IMR-90 (cell line): ENCODE measurements at regions not wholly inside any gene's neighbourhood (a gene's known extent, or its start where the extent isn't known, plus 50 kb on each side); places are given as distances from the start of the nearest gene placed in this dataset.

ENCODE experiments used
- ATAC-seq: fragments of 200-7000 bp; cut with Tn5 transposase; 2 replicates; pipeline ENCODE4 v1.9.1; 2020; ENCODE audit warnings: low read depth, mild to moderate bottlenecking, moderate library complexity
- BruUV-seq: library from RNA; stranded (reverse); fragments of 400-500 nt; replicated peaks from 2 replicates; lab custom pipeline; 2021; lab: Mats Ljungman, UMichigan
- CTCF ChIA-PET: fragments of 300-600 bp; formaldehyde crosslinking; extraction: SDS; loops from one replicate; lab custom pipeline; 2021; ENCODE audit warnings: antibody characterized with exemption; lab: Yijun Ruan, JAX
- POLR2A ChIA-PET: fragments of 300-600 bp; sonication (Branson Sonifier 250); formaldehyde crosslinking; loops from one replicate; lab custom pipeline; 2022; ENCODE audit warnings: antibody characterized with exemption; ENCODE audit not compliant: unreplicated experiment; lab: Charles Lee
- DNase-seq: peaks from one replicate; pipeline ENCODE4 v3.0.0; 2013
- H2AFZ ChIP-seq: replicated peaks from 2 replicates; pipeline ENCODE3; 2013; ENCODE audit warnings: low read length, mild to moderate bottlenecking; ENCODE audit not compliant: poor library complexity
- H2AK5ac ChIP-seq: 2 replicates; pipeline ENCODE4 v1.6.1; 2013; ENCODE audit warnings: low read depth, low read length, inconsistent platforms
- H2AK9ac ChIP-seq: replicated peaks from 2 replicates; pipeline ENCODE3; 2013; ENCODE audit warnings: mild to moderate bottlenecking, low read depth, low read length, moderate library complexity; ENCODE audit not compliant: poor library complexity
- H2BK120ac ChIP-seq: 2 replicates; pipeline ENCODE4 v1.6.1; 2013; ENCODE audit warnings: low read depth, low read length, inconsistent platforms
- H2BK15ac ChIP-seq: 3 replicates; pipeline ENCODE4 v1.6.1; 2013; ENCODE audit warnings: low read depth, low read length, inconsistent platforms
- H2BK20ac ChIP-seq: 2 replicates; pipeline ENCODE4 v1.6.1; 2013; ENCODE audit warnings: low read depth, mild to moderate bottlenecking, inconsistent platforms, low read length, moderate library complexity
- H2BK5ac ChIP-seq: 2 replicates; pipeline ENCODE4 v1.6.1; 2013; ENCODE audit warnings: mild to moderate bottlenecking, low read depth, low read length, inconsistent platforms; ENCODE audit not compliant: poor library complexity, severe bottlenecking
- H3K14ac ChIP-seq: replicated peaks from 2 replicates; pipeline ENCODE4 v1.6.1; 2013; ENCODE audit warnings: low read depth, low read length, inconsistent platforms
- H3K18ac ChIP-seq: 2 replicates; pipeline ENCODE4 v1.6.1; 2013; ENCODE audit warnings: low read depth, low read length, control low read depth
- H3K23ac ChIP-seq: 2 replicates; pipeline ENCODE4 v1.6.1; 2013; ENCODE audit warnings: low read depth, low read length, inconsistent platforms
- H3K27ac ChIP-seq: 2 replicates; pipeline ENCODE4 v1.5.1; 2013; ENCODE audit warnings: mild to moderate bottlenecking, control low read depth, low read length; ENCODE audit not compliant: insufficient read depth
- H3K27me3 ChIP-seq: 2 replicates; pipeline ENCODE4 v1.6.1; 2013; ENCODE audit warnings: low read length; ENCODE audit not compliant: control insufficient read depth, insufficient read depth
- H3K36me3 ChIP-seq: 2 replicates; pipeline ENCODE4 v1.6.1; 2013; ENCODE audit warnings: low read length, mixed read lengths; ENCODE audit not compliant: control insufficient read depth, insufficient read depth
- H3K4ac ChIP-seq: 2 replicates; pipeline ENCODE4 v1.6.1; 2013; ENCODE audit warnings: low read depth, low read length, inconsistent platforms
- H3K4me1 ChIP-seq: 2 replicates; pipeline ENCODE4 v1.6.1; 2013; ENCODE audit warnings: low read length, mixed read lengths; ENCODE audit not compliant: control insufficient read depth, insufficient read depth
- H3K4me2 ChIP-seq: 2 replicates; pipeline ENCODE4 v1.6.1; 2013; ENCODE audit warnings: low read depth, mild to moderate bottlenecking, control low read depth, low read length, moderate library complexity
- H3K4me3 ChIP-seq: 2 replicates; pipeline ENCODE4 v1.5.1; 2013; ENCODE audit warnings: low read depth, mild to moderate bottlenecking, control low read depth, low read length, moderate library complexity; ENCODE audit not compliant: insufficient read depth
- H3K56ac ChIP-seq: 2 replicates; pipeline ENCODE4 v1.6.1; 2013; ENCODE audit warnings: low read length, inconsistent platforms; ENCODE audit not compliant: insufficient read depth; ENCODE audit errors: extremely low read depth
- H3K79me1 ChIP-seq, 2 experiments: 2 replicates each; pipeline ENCODE4 v1.6.1; 2013; ENCODE audit warnings: low read length in 2 of 2, inconsistent platforms in 1 of 2, low read depth in 1 of 2
- H3K9ac ChIP-seq: 2 replicates; pipeline ENCODE4 v1.6.1; 2013; ENCODE audit warnings: low read depth, low read length, control low read depth
- H3K9me1 ChIP-seq: 2 replicates; pipeline ENCODE4 v1.6.1; 2013; ENCODE audit warnings: low read length, inconsistent platforms; ENCODE audit not compliant: insufficient read depth
- H3K9me3 ChIP-seq: 2 replicates; pipeline ENCODE4 v1.6.1; 2013; ENCODE audit warnings: low read length; ENCODE audit not compliant: control insufficient read depth, insufficient read depth
- H4K20me1 ChIP-seq: 2 replicates; pipeline ENCODE4 v1.6.1; 2013; ENCODE audit warnings: low read length, inconsistent platforms; ENCODE audit not compliant: insufficient read depth
- H4K5ac ChIP-seq: 2 replicates; pipeline ENCODE4 v1.6.1; 2013; ENCODE audit warnings: mild to moderate bottlenecking, low read depth, low read length, control low read depth
- H4K8ac ChIP-seq, 2 experiments: 2 replicates each; pipeline ENCODE4 v1.6.1; 2013; ENCODE audit warnings: low read depth in 2 of 2, low read length in 2 of 2, control low read depth in 1 of 2, inconsistent platforms in 1 of 2
- H4K91ac ChIP-seq: 2 replicates; pipeline ENCODE4 v1.6.1; 2013; ENCODE audit warnings: low read depth, low read length, inconsistent platforms; ENCODE audit not compliant: insufficient read depth
- CEBPB ChIP-seq: IDR thresholded peaks from 2 replicates; pipeline ENCODE4 v1.6.1; 2012; ENCODE audit warnings: low read depth, low read length, improper control_type of control experiment
- CHD1 ChIP-seq: IDR thresholded peaks from 2 replicates; pipeline ENCODE4 v1.6.1; 2012; ENCODE audit warnings: low read depth, low read length, improper control_type of control experiment
- CTCF ChIP-seq: conservative IDR thresholded peaks from 2 replicates; pipeline ENCODE4 v1.5.1; 2012; ENCODE audit warnings: mild to moderate bottlenecking, low read depth, low read length, improper control_type of control experiment
- ELK1 ChIP-seq: fragments of 150-350 bp; IDR thresholded peaks from 2 replicates; pipeline ENCODE4 v1.6.1; 2016; ENCODE audit warnings: low read depth, mild to moderate bottlenecking, low read length, moderate library complexity, borderline replicate concordance
- MAFK ChIP-seq: IDR thresholded peaks from 2 replicates; pipeline ENCODE4 v1.6.1; 2012; ENCODE audit warnings: low read depth, low read length, improper control_type of control experiment
- MAZ ChIP-seq: IDR thresholded peaks from 2 replicates; pipeline ENCODE4 v1.6.1; 2012; ENCODE audit warnings: low read depth, mild to moderate bottlenecking, low read length, improper control_type of control experiment, moderate library complexity, borderline replicate concordance
- MXI1 ChIP-seq: IDR thresholded peaks from 2 replicates; pipeline ENCODE4 v1.6.1; 2012; ENCODE audit warnings: low read depth, mild to moderate bottlenecking, low read length, moderate library complexity, borderline replicate concordance
- NFE2L2 ChIP-seq: fragments of 150-350 bp; IDR thresholded peaks from 2 replicates; pipeline ENCODE4 v1.6.1; 2016; ENCODE audit warnings: low read depth, mild to moderate bottlenecking, low read length
- RCOR1 ChIP-seq: IDR thresholded peaks from 2 replicates; pipeline ENCODE4 v1.6.1; 2012; ENCODE audit warnings: mild to moderate bottlenecking, low read length, improper control_type of control experiment; ENCODE audit not compliant: insufficient replicate concordance
- RFX5 ChIP-seq: IDR thresholded peaks from 2 replicates; pipeline ENCODE4 v1.8.0; 2012; ENCODE audit warnings: low read depth, mild to moderate bottlenecking, low read length, moderate library complexity
- SMC3 ChIP-seq: fragments of 150-350 bp; IDR thresholded peaks from 2 replicates; pipeline ENCODE4 v1.6.1; 2016; ENCODE audit warnings: low read depth, mild to moderate bottlenecking, antibody characterized with exemption, low read length, moderate library complexity
- WGBS, 2 experiments: methylation state at CpG; one replicate each; pipeline versions ENCODE4 v1.1.5 to v1.1.7; 2013; ENCODE audit warnings: missing lambda C conversion rate in 2 of 2; ENCODE audit not compliant: insufficient read length in 1 of 2; ENCODE audit errors: extremely low coverage in 2 of 2; 5-methylcytosine and 5-hydroxymethylcytosine counted together
- dilution Hi-C: fragments of 300-500 bp; cut with HindIII; formaldehyde crosslinking; loops from one replicate; pipeline ENCODE4 v1.14.3; 2018; ENCODE audit warnings: low sequenced_read_pairs; ENCODE audit not compliant: unreplicated experiment
- in situ Hi-C: fragments of 300-500 bp; cut with MboI; formaldehyde crosslinking; loops from 3 replicates; pipeline ENCODE4 v1.14.3; 2019; ENCODE audit warnings: low sequenced_read_pairs, inconsistent platforms, mixed read lengths
- intact Hi-C: fragments of 100-400 bp; cut with micrococcal nuclease; formaldehyde crosslinking; loops from 2 replicates; pipeline ENCODE4 v1.10.0; 2022

GRCh38 chrX:13902406-13902805 is 85.5 kb upstream of the GPM6B start:
- no peak overlapping the region for H4K5ac ChIP-seq
- no peaks in the 10 kb centered on the region for H3K9me3 ChIP-seq
- H3K4me1 ChIP-seq, result peaks cover 2% of the 10 kb centered on the region; the same call in 1 of the 2 replicates
- no peak overlapping the region for H2AFZ ChIP-seq
- no peak overlapping the region for H3K14ac ChIP-seq
- no peak overlapping the region for H3K27ac ChIP-seq
- H4K20me1 ChIP-seq, result no peaks in the 10 kb centered on the region
- ATAC-seq (no peak), DNase-seq (no peak)
- no peak overlapping the region for H3K4ac ChIP-seq
- POLR2A ChIA-PET, result no interaction called here
- H2BK5ac ChIP-seq, result no peak overlapping the region
- intact Hi-C loops (no loop called here), in situ Hi-C loops (no loop called here), dilution Hi-C loops (no loop called here)
- H3K4me2 ChIP-seq, result no peak overlapping the region
- no peak overlapping the region for H2BK20ac ChIP-seq
- CTCF ChIA-PET, result no interaction called here
- no peak overlapping the region for H3K4me3 ChIP-seq
- H2AK5ac ChIP-seq, result no peak overlapping the region
- TF ChIP-seq MXI1 (no peak), NFE2L2 (no peak), SMC3 (no peak), CTCF (no peak), RCOR1 (no peak), CEBPB (no peak), CHD1 (no peak), MAFK (no peak), ELK1 (no peak), MAZ (no peak), RFX5 (no peak)
- no peak overlapping the region for H3K23ac ChIP-seq
- whole genome bisulfite sequencing, 2 experiments, result 63% methylated on average over 2 of the region's 3 CpGs; no CpG with 5 or more reads in 1 of the 2 experiments
- no peaks in the 10 kb centered on the region for H3K36me3 ChIP-seq
- H3K9ac ChIP-seq, result no peak overlapping the region
- no peaks in the 10 kb centered on the region for H3K79me1 ChIP-seq
- no TSS peak for BruUV-seq
- no peak overlapping the region for H3K56ac ChIP-seq
- no peak overlapping the region for H4K91ac ChIP-seq
- no peak overlapping the region for H4K8ac ChIP-seq
- H3K27me3 ChIP-seq, result no peaks in the 10 kb centered on the region; the same call in 1 of the 2 replicates
- H3K9me1 ChIP-seq, result no peaks in the 10 kb centered on the region; the same call in 1 of the 2 replicates
- no peak overlapping the region for H2BK120ac ChIP-seq
- no peak overlapping the region for H2AK9ac ChIP-seq
- H2BK15ac ChIP-seq, result no peak overlapping the region
- no peak overlapping the region for H3K18ac ChIP-seq
